ENCODE measurements at regions not wholly inside any gene's neighbourhood (a gene's known extent, or its start where the extent isn't known, plus 50 kb on each side); places are given as distances from the start of the nearest gene placed in this dataset.

GRCh38 chr2:186256540-186256939 is 229.5 kb upstream of the ZC3H15 start:
- TF ChIP-seq GATA3 (IDR thresholded peaks at IDR 0.05; ENCODE audit: low read depth, low read length) (no peak), GATA2 (IDR thresholded peaks at IDR 0.05; ENCODE audit: low read depth, low read length) (no peak)
